ENCODE measurements at regions not wholly inside any gene's neighbourhood (a gene's known extent, or its start where the extent isn't known, plus 50 kb on each side); places are given as distances from the start of the nearest gene placed in this dataset.

- Mint-ChIP-seq H3K4me1 (no peaks in the 10 kb centered on the region), H3K9me3 (ENCODE audit: insufficient read depth) (no peaks in the 10 kb centered on the region), H3K27ac (no peak overlapping the region), H3K4me3 (no peak overlapping the region), H3K27me3 (peaks cover 33% of the 10 kb centered on the region)
- Histone ChIP-seq H3K27me3 (replicated peaks in 1 of 4; ENCODE audit: control extremely low read depth in 1 of 4, control insufficient read depth in 3 of 4, insufficient read depth in 4 of 4, low read length in 3 of 4) (no peaks in the 10 kb centered on the region), H3K4me2 (replicated peaks; ENCODE audit: low read depth, low read length, poor library complexity, severe bottlenecking) (no peak overlapping the region), H3K79me2 (ENCODE audit: control insufficient read depth, insufficient read depth, low read length) (no peaks in the 10 kb centered on the region), H3K36me3 (replicated peaks in 1 of 2; ENCODE audit: control extremely low read depth in 1 of 2, control insufficient read depth in 1 of 2, extremely low read depth in 1 of 2, insufficient read depth in 2 of 2, low read length in 1 of 2) (no peaks in the 10 kb centered on the region), H2AFZ (ENCODE audit: insufficient read depth, low read depth, low read length, poor library complexity, severe bottlenecking) (no peak overlapping the region), H3K27ac (ENCODE audit: low read length in 2 of 2) (no peak overlapping the region), H4K20me1 (ENCODE audit: control insufficient read depth, insufficient read depth, low read length, poor library complexity, severe bottlenecking) (no peaks in the 10 kb centered on the region), H3K4me3 (ENCODE audit: control extremely low read depth in 1 of 5, extremely low read depth in 1 of 5, insufficient read depth in 1 of 5, low read depth in 2 of 5, low read length in 4 of 5) (no peak overlapping the region), H3K4me1 (ENCODE audit: control insufficient read depth in 2 of 2, insufficient read depth in 2 of 2, low read length in 2 of 2) (no peaks in the 10 kb centered on the region), H3K9me3 (ENCODE audit: control extremely low read depth in 1 of 3, control insufficient read depth in 2 of 3, insufficient read depth in 1 of 3, low read length in 2 of 3) (no peaks in the 10 kb centered on the region), H3K9ac (ENCODE audit: low read length) (no peak overlapping the region)
- no peak for DNase-seq
- intact Hi-C loops (cut with micrococcal nuclease) = no loop called here
- TF ChIP-seq CTCF (IDR thresholded peaks at IDR 0.05) = no peak
- no peak for ATAC-seq (ENCODE audit: low read depth)
- 94% methylated on average over 10 of the region's 10 CpGs for WGBS (ENCODE audit: insufficient coverage)
- CTCF ChIA-PET = no interaction called here
- POLR2A ChIA-PET = interaction anchor here (0.6 kb wide), 1 partner anchor 693 kb away, joined by 3 read pairs; no protein-coding TSS in a partner anchor
Measured at GRCh38 chr15:59845942-59846499, 156.9 kb upstream of the BNIP2 start.

- Mint-ChIP-seq H3K4me3 (no peak overlapping the region), H3K4me1 (no peaks in the 10 kb centered on the region), H3K9me3 (ENCODE audit: insufficient read depth) (no peaks in the 10 kb centered on the region), H3K27me3 (peaks cover 39% of the 10 kb centered on the region), H3K27ac (no peak overlapping the region)
- Histone ChIP-seq H3K4me3 (ENCODE audit: control extremely low read depth in 1 of 5, extremely low read depth in 1 of 5, insufficient read depth in 1 of 5, low read depth in 2 of 5, low read length in 4 of 5) (no peak overlapping the region), H3K79me2 (ENCODE audit: control insufficient read depth, insufficient read depth, low read length) (no peaks in the 10 kb centered on the region), H3K36me3 (replicated peaks in 1 of 2; ENCODE audit: control extremely low read depth in 1 of 2, control insufficient read depth in 1 of 2, extremely low read depth in 1 of 2, insufficient read depth in 2 of 2, low read length in 1 of 2) (no peaks in the 10 kb centered on the region), H3K27me3 (replicated peaks in 1 of 4; ENCODE audit: control extremely low read depth in 1 of 4, control insufficient read depth in 3 of 4, insufficient read depth in 4 of 4, low read length in 3 of 4) (no peaks in the 10 kb centered on the region), H3K27ac (ENCODE audit: low read length in 2 of 2) (no peak overlapping the region), H3K4me2 (replicated peaks; ENCODE audit: low read depth, low read length, poor library complexity, severe bottlenecking) (no peak overlapping the region), H3K9ac (ENCODE audit: low read length) (no peak overlapping the region), H2AFZ (ENCODE audit: insufficient read depth, low read depth, low read length, poor library complexity, severe bottlenecking) (no peak overlapping the region), H3K9me3 (ENCODE audit: control extremely low read depth in 1 of 3, control insufficient read depth in 2 of 3, insufficient read depth in 1 of 3, low read length in 2 of 3) (no peaks in the 10 kb centered on the region), H4K20me1 (ENCODE audit: control insufficient read depth, insufficient read depth, low read length, poor library complexity, severe bottlenecking) (no peaks in the 10 kb centered on the region), H3K4me1 (ENCODE audit: control insufficient read depth in 2 of 2, insufficient read depth in 2 of 2, low read length in 2 of 2) (no peaks in the 10 kb centered on the region)
- no peak for ATAC-seq (ENCODE audit: low read depth)
- no peak for DNase-seq
- intact Hi-C loops (cut with micrococcal nuclease) = no loop called here
- CTCF ChIA-PET = interaction anchor here (0.8 kb wide), 1 partner anchor 18 kb away, joined by 3 read pairs; no protein-coding TSS in a partner anchor
- POLR2A ChIA-PET = no interaction called here
- 87% methylated on average over 3 of the region's 4 CpGs for WGBS (ENCODE audit: insufficient coverage)
- TF ChIP-seq CTCF (IDR thresholded peaks at IDR 0.05) = no peak
- TF ChIP-seq EZH2 (IDR thresholded peaks at IDR 0.05; ENCODE audit: borderline replicate concordance, insufficient read depth, low read depth, low read length, poor library complexity, severe bottlenecking) = no peak
Measured at GRCh38 chr15:59843609-59844008, 154.5 kb upstream of the BNIP2 start.
